Activated CD8-positive, alpha-beta memory T cell treated with anti-CD3 and anti-CD28 coated beads for 48 hours (primary cell): ENCODE measurements at regions not wholly inside any gene's neighbourhood (a gene's known extent, or its start where the extent isn't known, plus 50 kb on each side); places are given as distances from the start of the nearest gene placed in this dataset.

ENCODE experiments used
- DNase-seq, 3 experiments: peaks; one replicate each; pipeline ENCODE4 v3.0.0-alpha.2; 2020; ENCODE audit warnings: low read depth in 2 of 3, low spot score in 2 of 3

DNA sequence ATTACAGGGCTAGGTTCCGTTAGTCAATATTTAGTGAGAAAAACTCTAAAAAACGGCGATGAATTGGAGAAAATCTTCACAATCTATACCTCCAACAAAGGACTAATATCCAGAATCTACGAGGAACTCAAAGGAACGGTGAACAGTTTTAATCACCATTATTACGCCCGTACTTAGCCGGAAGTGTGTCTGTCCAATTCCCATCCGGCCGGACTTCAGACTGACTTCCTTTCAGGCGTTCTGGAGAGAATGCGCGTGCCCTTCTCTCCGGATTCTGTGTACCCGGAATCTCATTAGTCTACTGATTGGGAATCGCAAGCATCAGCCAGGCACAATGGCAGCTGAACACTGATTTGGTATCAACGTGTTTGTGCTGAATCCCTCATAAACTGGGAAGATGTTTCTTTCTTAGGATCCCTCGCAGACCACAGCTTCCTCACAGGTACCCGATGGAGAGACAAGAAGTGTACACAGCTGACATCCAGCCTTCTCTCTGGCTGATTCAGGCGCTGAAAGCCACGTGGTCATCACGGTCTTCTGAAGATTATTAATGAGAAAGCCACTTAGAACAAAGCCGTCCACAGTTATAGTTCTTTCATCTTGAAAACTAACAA lies 239.9 kb downstream of the ZNF516 start:
- no peak for DNase-seq

DNA sequence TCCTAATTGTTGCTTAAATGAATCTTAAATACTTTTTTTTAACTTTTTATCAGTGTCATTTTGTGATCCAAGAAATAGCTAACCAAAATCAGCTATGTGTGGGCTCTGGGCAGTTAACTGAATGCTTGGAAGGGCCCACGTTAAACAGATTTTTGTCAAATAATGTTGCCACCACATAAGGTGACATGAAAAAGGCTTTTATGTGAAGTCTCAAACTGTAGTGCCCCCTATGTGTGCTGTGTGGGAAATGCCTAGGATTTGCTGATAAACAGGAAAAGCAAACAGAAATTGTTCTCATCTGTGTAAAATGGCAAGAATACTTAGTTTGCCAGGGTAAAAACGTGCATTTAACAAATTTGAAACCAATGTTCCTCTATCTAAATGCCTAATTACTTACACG lies 242.2 kb downstream of the ZNF516 start:
- DNase-seq = no peak

DNA sequence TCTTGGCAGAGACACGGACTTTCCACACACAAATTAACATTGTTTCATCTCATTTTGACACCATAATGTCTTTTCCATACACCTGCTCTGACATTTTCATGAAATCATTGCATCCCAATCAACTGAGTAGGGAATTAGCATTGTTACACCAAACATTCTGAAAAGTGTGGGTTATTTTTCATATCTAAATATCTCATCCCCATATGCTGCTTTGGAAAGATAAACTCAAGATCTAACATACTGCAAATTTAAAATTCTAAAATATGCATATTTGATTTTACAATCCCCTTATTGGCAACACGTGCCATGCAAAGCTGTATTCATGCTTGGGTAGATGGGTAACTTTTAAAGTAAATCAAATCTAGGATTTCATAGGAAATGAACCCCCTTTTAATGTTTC lies 242.9 kb downstream of the ZNF516 start:
- no peak for DNase-seq

DNA sequence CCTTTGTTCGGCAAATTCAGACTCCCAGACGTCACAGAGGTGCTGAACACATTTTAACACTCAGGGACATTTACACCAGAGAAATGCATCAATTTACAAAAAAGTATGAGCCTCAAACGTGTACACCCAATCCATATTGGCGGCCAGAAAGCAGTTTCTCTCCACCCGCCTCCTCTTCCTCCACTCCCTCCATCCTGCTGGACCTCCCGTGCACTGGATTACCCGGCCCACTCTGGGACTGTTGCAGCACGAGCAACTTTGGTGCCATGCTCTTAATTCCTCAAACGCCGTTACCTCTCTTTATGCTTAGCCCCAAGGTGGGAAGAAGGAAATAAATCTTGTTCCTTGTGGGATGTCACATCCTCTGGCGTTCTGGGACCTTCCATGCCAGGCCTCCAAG lies 243.4 kb downstream of the ZNF516 start:
- DNase-seq = no peak

DNA sequence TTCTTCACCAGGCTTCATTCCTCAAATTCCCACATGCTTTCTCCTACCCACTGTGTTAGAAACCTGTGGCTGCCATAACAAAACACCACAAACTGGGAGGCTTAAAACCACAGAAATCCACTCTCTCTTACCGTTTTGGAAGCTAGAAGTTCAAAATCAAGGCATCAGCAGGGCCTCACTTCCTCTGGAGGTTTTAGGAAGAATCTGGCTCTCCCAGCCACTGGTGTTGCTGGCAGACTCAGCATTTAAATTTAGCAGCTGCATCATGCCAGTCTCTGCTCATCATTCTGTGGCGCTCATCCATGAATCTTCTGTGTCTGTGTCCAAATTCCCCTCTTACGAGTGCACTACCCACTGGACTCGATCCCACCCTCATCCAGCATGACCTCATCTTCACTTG lies 248.5 kb downstream of the ZNF516 start:
- no peak for DNase-seq

DNA sequence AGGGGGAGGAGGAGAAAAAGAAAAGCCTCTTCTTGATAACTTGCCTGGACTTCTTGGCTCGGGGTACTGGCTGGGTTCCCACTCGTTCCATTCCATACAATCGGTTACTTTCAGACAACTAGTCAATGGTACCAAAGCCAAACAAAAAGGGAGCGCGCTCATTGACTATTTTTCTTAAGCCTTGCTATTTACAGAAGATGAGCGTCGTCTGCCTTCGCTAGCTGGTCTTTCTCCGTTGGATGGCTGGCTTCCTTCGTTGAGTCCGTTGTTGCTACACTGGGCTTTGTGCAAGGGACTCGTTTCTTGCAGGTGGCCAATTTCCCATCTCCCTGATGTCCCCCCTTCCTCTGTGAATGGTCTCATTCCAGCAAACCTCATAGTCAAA lies 260.4 kb downstream of the ZNF516 start:
- DNase-seq = no peak

DNA sequence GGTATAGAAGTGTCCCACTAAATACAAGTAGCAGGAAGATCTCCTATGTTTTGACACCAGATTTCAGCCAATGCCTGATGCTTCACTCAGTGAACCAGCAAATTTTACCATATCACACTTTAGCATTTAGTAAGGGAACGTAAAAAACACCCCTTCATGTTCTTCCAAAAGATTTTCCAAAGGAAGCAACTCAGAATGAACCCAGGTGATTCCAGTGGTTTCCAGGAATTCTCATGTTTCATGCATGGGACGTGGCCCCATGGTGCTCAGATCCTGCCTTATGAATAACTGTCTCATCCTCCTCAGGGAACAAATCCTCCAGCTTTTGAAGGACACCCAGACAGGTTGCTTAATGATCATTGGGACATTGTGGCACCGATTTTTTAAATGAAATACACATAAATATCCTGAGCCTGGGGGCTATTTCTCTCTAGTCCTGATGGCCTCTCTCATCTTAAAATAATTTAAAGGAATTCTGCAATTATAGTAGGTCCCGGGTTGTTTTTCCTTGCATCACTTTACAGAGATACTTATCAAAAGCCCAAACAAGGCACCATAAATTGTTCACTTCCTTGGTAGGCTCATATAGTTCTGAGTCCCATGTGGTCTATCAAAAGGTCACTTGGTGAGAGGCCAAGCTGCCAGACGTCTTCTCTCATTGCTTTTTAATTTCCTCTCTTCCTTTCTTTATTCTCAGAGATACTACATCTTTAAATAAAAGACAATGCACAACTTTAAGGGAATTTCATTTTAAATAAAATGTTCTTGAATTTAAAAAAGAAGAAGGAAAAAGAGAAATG lies 261.0 kb downstream of the ZNF516 start:
- no peak for DNase-seq

DNA sequence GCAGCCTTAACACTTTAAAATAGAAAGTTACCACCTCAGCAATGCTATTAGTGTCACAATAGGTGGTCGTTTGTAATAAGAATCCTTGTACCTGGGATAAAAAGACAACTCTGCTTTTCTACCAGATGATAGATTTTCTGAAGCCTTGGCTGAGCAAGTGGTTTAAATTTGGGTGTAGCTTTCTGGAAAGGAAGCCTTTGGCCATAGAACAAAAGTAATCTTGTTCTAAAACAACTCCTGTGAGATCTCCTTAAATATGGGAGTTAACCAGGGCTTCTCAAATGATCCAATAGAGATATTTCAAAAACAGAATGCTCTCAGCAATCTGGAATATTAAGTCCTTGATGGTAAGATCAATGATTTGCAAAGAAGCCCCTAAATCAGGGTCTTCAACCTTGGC lies 261.6 kb downstream of the ZNF516 start:
- DNase-seq = no peak

DNA sequence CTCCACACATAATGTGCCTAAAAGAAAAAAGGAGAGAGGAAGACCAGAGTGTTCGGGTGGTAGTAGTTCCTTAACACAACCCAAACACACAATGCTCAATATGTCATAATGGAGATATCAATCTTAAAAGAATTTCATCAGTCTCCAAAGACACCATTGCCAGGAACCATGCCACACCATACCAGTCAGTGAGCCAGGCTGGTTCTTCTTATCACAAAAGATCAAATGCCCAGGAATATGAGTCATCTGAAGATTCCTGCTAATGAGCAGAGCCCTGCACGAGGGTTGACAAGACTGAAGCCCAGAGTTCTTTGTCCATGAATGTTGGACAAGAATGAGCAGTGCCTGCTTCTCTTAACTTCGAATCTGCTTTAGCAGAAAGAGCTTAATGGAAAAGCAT lies 262.3 kb downstream of the ZNF516 start:
- DNase-seq = no peak

DNA sequence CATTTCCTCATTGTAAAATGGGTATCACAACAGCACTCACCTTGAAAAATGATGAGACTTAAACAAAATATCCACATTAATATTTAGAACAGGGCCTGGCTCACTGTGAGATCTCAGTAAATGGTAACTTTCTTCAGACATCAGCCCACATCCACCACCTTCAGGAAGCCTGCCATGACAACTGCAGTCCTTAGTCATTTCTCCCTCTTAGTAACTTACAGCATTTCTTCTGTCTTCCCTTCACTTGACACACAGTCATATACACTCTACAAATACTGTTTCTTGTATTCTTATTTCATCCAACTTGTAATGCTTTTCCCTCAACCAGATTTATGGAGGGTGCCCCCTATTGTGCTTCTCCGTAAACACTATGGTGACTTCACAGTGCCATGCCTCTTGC lies 263.0 kb downstream of the ZNF516 start:
- no peak for DNase-seq

DNA sequence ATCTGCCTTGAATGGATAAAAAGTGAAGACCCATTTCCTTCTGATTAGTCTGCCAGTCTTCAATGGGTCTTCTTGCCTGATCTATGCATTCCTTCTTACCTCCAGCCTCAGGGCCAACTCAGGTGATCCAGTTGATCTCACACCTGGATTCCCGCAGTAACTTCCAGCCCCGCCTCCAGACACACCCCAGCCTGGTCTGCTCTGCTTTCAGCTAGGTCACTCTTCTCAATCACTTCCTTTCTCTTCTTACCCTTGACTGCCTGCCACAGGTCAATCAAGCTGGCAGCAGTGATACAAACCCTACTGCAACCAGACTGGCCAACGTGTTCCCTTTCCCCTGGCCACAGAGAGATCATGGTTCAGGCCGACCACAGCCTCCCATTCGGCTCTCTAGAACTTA lies 263.6 kb downstream of the ZNF516 start:
- DNase-seq = no peak

DNA sequence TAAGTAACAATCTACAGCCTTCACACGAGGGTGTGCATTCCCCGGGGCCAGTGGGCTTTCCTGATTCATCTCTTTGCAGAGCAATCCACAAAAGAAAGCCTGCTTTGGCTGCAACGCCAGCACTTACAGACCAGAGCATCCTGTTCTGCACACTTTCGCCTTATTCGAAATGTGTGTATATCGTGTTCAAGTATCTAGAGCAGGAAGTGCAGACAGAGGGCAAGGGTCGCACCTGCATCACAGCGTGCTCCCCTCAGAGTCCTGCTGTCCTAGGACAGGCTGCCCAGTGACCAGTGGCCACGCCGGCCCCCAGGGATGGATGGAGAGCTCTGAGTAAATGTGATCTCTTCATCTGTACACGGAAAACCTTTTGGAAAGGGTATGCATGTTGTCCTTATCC lies 264.3 kb downstream of the ZNF516 start:
- no peak for DNase-seq

DNA sequence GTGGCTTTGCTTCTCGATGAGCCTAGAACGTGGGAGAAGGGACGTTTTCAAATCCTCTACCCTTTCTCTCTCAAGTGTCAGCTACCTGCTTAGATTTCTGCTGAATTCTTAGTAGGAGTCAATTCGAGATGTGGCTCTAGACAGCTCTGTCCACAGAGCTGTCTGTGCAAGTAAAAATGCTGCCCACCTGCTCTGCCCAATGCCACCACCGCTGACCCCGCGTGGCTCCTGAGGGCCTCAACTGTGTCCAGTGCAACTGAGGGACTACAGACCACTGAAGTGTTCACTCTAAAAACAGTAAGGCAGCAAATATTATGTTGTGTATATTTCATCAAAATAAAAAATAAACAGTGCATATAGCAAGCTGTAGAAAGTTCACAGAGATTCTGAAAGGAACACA lies 266.3 kb downstream of the ZNF516 start:
- DNase-seq = no peak

DNA sequence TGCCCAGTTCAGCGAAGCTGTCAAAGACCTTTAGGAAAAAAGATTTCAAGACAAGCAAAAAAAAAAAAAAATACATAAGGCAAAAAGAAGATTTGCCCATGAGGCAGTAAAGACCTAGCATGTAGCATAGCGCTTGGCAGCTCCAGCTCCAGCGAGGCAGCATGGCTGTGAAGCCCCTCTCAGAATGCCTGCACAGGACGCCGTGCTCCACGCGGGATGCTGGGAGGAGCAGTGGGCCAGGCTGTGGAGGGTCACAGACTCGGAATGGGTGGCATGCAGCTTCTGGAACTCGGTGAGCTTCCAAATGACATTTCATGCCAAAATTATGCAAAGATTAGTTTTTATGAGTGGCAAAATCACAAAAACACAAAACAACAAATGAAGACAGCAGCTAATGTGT lies 267.3 kb downstream of the ZNF516 start:
- no peak for DNase-seq

DNA sequence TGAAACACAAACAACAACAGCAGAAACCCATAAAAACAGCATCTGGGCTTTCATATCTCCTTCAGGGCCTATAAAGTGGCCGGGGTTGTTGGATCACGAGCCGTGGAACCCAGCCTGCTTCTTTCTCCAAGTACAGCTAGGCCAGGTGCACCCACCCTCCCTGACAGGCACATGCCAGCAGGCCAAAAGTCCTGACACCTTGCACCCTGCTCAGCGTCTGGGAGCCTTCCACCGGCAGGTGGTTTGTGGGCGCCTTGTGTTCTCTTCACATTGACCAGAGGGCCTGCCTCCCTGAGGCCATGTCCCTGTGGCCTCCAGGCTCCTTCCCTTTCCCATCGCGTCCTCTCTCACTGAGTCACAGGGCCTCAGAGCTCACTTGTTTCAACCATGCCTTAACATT lies 271.6 kb downstream of the ZNF516 start:
- DNase-seq = no peak

DNA sequence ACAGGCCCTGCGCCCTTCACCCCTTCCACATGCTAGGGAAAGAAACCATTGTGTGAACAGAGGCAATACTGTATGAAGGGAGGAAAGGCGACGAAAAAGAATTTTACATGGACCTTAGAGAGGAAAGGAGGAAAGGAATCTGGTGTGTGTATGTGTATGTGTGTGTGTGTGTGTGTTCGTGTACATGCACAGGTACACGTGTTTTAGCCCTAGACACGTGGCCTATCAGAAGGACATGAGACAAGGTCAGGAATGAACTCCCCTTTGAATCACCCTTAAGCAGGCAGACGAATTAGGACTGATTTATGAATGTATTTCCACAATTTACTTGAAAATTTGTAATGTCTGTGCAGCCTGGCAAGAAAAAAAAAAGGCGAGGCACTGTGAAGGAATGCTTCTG lies 276.0 kb downstream of the ZNF516 start:
- DNase-seq = no peak

DNA sequence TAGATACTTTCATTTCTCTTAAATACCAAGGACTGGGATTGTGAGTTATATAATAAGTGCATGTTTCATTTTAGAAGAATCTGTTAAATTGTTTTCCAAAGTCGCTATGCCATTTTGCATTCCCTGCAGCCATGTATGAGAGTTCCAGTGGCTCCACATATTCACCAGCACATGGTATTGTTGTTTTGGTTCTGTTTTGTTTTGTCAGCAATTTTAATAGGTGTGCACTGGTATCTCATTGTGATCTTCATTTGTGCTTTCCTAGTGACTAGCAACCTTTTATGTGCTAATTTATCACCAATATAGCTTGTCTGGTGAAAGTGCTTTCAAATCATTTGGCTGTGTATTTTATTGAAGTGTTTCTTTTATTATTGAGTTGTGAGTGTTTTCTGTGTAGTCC lies 278.9 kb downstream of the ZNF516 start:
- no peak for DNase-seq

DNA sequence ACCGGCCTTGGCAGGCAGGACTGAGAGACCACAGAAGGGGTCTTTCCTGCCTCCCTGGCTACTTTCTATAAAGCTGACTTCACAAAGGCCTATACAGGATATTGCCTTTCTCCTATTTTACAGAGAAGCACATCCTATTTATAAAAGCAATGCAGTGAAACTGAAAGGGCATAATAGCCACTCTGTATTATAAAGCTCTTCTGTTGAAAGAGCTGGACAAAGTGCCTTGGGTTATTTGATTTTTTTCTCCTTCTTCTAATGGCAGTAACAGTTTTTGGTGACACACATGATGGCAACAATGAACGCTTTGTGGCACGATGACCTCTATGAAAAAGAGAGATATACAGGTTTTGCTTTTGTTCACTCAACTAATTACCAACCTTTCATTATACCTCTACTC lies 281.1 kb downstream of the ZNF516 start:
- no peak for DNase-seq

DNA sequence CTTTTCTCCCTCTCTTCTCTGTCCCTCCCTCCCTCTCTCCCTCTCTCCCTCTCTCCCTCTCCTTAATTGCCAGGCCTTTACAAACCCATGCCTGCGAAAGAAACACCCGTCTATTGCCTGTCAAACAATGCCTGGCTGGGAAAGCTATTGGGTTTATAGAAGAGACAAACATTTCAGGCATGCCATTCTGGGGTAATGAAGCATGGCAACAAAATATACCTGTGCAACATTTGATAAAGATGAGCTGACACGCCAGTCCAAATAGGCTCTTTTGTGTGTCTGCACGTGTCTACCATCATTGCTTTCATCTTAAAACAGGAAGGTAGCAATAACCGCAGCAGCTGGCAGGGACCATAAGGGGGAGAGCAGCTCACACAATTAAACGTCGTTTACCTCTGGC lies 282.1 kb downstream of the ZNF516 start:
- DNase-seq = no peak

DNA sequence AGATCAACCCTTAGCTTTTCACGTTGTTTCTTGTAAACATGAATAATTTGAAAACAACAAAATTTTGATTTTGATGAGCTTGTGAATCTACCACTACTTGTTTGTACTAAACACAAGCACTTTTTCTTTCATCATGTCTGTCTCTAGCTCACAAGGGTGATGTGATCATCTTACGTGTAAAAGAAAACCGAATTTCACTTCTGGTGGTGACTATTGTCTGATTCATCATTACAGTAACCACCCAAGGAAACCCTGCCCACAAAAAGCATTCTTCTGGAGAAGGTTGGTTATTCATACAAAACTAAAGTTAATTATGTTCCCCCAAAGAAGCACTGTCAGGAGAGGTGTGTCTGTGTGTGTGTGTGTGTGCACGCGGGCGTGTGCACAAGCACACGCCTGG lies 285.4 kb downstream of the ZNF516 start:
- DNase-seq = no peak

DNA sequence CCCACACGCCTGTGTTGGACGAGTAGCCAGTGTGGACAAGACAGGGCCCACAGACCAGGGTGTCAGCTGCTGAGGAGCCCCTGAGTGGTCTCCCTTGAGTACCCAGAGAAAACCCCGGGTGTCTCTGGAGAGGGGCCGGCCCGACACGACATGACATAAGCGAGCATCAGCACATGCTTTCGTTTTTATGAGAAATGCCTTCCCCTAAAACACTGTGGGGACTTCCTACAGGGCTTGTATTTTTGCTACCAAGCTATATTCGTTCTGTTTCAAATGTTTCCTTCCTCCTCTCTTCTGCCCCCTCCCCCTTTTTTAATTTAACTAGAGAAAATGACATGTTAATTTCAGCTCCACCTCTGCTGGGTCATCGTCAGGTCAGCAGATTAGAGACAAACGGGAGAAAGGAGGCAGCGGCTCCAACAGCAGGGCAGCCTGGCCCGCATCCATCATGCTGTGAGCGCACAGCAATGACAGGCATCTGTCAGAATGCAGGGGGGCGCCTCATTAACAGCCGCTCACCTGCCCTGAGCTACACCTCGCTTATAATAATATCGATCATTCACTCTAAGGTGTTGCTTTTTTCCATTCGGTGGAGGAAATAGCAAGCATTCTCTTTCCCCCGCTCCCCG lies 286.2 kb downstream of the ZNF516 start:
- DNase-seq = no peak

DNA sequence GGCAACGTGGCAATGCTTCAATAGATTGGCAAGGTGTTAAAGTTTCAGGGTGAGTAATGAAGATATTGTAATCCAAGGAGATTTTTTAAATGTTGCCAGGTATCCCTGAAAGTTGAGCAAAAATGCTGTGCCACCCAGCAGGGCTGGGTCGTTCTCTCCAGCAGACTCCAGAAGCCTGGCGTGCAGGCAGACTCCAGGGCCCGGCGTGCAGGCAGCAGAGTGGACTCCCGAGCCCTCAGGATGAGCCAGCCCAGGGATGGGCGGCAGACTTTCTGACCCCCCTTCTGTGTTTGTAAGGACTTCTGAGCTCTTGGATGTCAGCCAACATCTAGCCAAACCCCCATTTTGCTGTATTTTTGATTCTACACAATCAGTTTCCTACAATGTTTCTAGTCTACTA lies 289.1 kb downstream of the ZNF516 start:
- DNase-seq = no peak

DNA sequence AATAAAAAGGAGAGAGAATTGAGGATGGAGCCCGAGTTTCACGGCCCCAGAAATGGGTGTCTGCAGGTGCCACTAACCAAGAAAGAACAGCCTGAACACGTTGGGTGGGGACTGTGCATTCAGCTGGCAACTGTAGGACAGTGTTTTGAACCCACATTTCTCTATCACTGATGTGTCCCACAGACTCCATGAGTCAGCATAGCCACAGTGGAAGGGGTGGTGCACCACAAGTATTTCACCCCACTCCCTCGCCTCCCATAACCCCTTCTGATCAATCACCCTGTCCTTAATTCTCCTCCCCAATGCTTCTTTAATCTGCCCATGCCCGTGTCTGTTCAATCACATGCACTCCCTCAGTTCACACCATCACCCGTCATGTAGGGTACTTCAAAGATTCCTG lies 291.5 kb downstream of the ZNF516 start:
- DNase-seq = no peak
